ENCODE measurements at regions not wholly inside any gene's neighbourhood (a gene's known extent, or its start where the extent isn't known, plus 50 kb on each side); places are given as distances from the start of the nearest gene placed in this dataset.
"Not testable (repeated sequence)": the region's sequence is repeated elsewhere in the genome, so short reads cannot be mapped to it uniquely, and the experiment has no call there.

DNA sequence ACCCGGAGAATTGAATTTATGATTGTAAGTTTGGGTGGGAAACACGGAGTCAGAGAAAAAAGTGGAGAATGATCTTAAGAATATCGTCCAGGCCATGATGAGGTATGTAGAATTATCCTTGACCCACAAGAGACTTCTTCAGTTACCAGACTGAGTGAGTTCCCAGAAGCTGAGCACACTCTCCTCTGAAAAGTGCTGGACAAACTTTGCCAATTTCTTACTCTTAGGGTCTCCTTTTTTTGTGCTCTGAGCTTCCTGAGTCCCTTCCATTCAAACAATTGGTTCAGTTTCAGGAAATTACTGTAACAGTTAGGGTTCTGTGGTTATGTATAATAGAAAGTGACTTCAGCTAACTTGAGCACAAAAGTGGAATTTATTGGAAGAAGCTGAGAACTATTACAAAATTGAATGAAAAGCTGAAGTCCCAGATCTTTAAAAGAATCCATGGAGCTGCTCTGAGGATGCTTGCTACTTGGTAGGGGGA, 50.6 kb upstream of the EHBP1 start:
- Histone ChIP-seq H3K27ac (no peak overlapping the region), H3K9me3 (no peaks in the 10 kb centered on the region), H3K36me3 (no peaks in the 10 kb centered on the region), H3K4me1 (replicated peaks) (no peaks in the 10 kb centered on the region), H3K27me3 (replicated peaks; ENCODE audit: insufficient read depth) (no peaks in the 10 kb centered on the region), H3K4me3 (no peak overlapping the region)
- no peak for DNase-seq (ENCODE audit: low spot score)
- WGBS = 86% methylated on average over 3 of the region's 3 CpGs
- intact Hi-C loops (cut with DNase I) = no loop called here
- TF ChIP-seq, protein P1, sequence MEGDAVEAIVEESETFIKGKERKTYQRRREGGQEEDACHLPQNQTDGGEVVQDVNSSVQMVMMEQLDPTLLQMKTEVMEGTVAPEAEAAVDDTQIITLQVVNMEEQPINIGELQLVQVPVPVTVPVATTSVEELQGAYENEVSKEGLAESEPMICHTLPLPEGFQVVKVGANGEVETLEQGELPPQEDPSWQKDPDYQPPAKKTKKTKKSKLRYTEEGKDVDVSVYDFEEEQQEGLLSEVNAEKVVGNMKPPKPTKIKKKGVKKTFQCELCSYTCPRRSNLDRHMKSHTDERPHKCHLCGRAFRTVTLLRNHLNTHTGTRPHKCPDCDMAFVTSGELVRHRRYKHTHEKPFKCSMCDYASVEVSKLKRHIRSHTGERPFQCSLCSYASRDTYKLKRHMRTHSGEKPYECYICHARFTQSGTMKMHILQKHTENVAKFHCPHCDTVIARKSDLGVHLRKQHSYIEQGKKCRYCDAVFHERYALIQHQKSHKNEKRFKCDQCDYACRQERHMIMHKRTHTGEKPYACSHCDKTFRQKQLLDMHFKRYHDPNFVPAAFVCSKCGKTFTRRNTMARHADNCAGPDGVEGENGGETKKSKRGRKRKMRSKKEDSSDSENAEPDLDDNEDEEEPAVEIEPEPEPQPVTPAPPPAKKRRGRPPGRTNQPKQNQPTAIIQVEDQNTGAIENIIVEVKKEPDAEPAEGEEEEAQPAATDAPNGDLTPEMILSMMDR (IDR thresholded peaks at IDR 0.05) = no peak
- TF ChIP-seq POLR2AphosphoS5 (IDR thresholded peaks at IDR 0.05) = no peak
- no peak for TF ChIP-seq POLR2A (IDR thresholded peaks at IDR 0.05)

DNA sequence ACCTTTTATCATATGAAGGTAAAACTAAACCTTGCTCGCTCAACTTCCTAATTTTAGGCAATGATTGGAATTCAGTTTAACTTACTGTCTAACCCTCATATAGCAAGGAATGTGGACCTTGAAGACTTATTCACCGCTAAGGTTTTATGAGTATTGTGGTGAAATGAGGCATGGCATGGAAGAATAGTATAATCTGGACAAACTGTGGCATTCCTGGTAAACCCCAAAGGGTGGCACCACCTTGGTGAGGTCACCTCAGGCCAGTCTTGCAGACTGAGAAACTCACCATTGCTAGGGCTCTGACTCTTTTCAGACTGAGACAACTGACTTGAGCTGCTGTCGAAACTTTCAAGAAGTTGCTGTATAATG, 51.1 kb upstream of the EHBP1 start:
- H3K27ac ChIP-seq = no peak overlapping the region
- no peaks in the 10 kb centered on the region for H3K4me1 ChIP-seq (replicated peaks)
- no peaks in the 10 kb centered on the region for H3K36me3 ChIP-seq
- no peaks in the 10 kb centered on the region for H3K9me3 ChIP-seq
- TF ChIP-seq, protein P1 (IDR thresholded peaks at IDR 0.05) = no peak
- TF ChIP-seq POLR2AphosphoS5 (IDR thresholded peaks at IDR 0.05) = no peak
- TF ChIP-seq POLR2A (IDR thresholded peaks at IDR 0.05) = no peak
- intact Hi-C loops (cut with DNase I) = no loop called here
- no peak for DNase-seq (ENCODE audit: low spot score)
- WGBS = 70% methylated on average over 3 of the region's 3 CpGs
- H3K27me3 ChIP-seq (replicated peaks; ENCODE audit: insufficient read depth) = no peaks in the 10 kb centered on the region
- H3K4me3 ChIP-seq = no peak overlapping the region

DNA sequence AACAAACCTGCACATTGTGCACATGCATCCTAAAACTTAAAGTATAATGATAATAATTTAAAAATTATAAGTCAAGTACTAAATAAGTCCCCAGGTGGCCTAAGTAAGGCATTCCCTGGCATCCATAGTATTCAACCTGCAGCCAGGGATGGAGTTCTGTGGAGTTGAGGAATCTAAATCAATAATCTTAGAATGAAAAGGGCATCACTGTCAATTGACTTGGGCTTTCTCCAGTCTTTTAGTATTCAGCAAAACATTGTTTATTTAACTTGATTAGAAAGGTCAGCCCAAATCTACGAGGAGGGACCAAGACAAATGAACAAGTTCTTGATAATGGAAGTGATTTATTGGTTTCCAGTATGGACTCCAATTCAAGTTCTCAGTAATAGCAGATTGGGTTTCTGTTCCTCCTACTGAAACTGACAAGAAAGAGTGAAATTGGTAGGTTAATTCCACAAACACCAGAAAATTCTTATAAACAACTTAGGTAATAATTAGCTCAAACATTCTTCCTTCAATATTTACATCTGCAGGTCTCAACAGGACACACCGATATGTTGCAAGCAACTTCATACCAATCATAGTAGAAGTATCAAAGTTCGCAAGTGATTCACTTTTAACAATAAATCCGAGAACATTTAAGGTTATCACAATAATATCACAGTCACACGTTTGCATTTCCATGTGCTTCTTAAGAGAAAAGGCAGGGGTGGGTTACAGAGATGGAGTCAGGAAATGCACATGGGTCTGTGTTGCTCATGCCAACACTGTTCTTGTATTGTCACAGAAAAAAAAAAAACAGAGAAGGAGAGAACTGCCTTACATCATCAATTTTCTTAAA, 51.7 kb upstream of the EHBP1 start:
- no peaks in the 10 kb centered on the region for H3K27me3 ChIP-seq (replicated peaks; ENCODE audit: insufficient read depth)
- no peak overlapping the region for H3K4me3 ChIP-seq
- H3K36me3 ChIP-seq = no peaks in the 10 kb centered on the region
- DNase-seq (ENCODE audit: low spot score) = no peak
- no peaks in the 10 kb centered on the region for H3K9me3 ChIP-seq
- H3K27ac ChIP-seq = no peak overlapping the region
- 44% methylated on average over 5 of the region's 5 CpGs for WGBS
- intact Hi-C loops (cut with DNase I) = no loop called here
- peak; percentile 6 for TF ChIP-seq POLR2AphosphoS5 (IDR thresholded peaks at IDR 0.05)
- no peak for TF ChIP-seq POLR2A (IDR thresholded peaks at IDR 0.05)
- no peaks in the 10 kb centered on the region for H3K4me1 ChIP-seq (replicated peaks)

DNA sequence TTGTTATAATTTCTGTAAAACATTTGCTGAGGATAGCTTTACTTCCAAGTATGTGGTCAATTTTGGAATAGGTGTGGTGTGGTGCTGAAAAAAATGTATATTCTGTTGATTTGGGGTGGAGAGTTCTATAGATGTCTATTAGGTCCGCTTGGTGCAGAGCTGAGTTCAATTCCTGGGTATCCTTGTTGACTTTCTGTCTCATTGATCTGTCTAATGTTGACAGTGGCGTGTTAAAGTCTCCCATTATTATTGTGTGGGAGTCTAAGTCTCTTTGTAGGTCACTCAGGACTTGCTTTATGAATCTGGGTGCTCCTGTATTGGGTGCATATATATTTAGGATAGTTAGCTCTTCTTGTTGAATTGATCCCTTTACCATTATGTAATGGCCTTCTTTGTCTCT, 56.4 kb upstream of the EHBP1 start:
- H3K36me3 ChIP-seq; H3K27ac ChIP-seq; H3K9me3 ChIP-seq; H3K27me3 ChIP-seq (replicated peaks; ENCODE audit: insufficient read depth); intact Hi-C loops (cut with DNase I); H3K4me1 ChIP-seq (replicated peaks); H3K4me3 ChIP-seq; DNase-seq (ENCODE audit: low spot score): not testable (repeated sequence)
- WGBS = 90% methylated on average over 2 of the region's 2 CpGs

DNA sequence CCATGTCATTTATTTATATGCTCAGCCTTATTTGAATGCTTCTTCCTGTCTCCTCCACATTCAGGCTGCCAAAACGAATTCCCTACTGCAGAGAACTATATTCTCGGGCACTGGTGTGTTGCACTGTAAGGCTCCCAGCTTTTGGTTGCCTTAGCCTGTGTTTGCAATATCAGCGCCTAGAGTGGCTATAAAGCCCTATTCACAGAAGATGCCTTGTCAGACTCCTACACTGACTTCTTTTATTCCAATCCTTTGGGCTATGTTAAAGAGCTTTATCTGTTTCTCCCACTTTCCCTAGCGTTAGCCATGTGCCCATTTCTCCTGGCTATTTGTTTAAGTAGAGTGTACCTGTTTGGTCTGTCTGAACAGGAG, 62.4 kb upstream of the EHBP1 start:
- intact Hi-C loops (cut with DNase I) = loop anchor here (2.0 kb wide), 1 partner anchor 62 kb away; the partner anchor contains the start of gene EHBP1
- Histone ChIP-seq H3K4me1 (replicated peaks) (no peaks in the 10 kb centered on the region), H3K27ac (no peak overlapping the region), H3K36me3 (no peaks in the 10 kb centered on the region), H3K27me3 (replicated peaks; ENCODE audit: insufficient read depth) (no peaks in the 10 kb centered on the region), H3K4me3 (no peak overlapping the region), H3K9me3 (no peaks in the 10 kb centered on the region)
- 43% methylated on average over 4 of the region's 4 CpGs for WGBS
- TF ChIP-seq POLR2AphosphoS5 (IDR thresholded peaks at IDR 0.05) = no peak
- no peak for TF ChIP-seq POLR2A (IDR thresholded peaks at IDR 0.05)
- TF ChIP-seq, protein P1 (IDR thresholded peaks at IDR 0.05) = no peak
- no peak for DNase-seq (ENCODE audit: low spot score)
